GM12873 (cell line): ENCODE measurements at regions not wholly inside any gene's neighbourhood (a gene's known extent, or its start where the extent isn't known, plus 50 kb on each side); places are given as distances from the start of the nearest gene placed in this dataset.

ENCODE experiments used
- TF ChIP-seq, protein P1 (sequence below): IDR thresholded peaks from 2 replicates; pipeline ENCODE4 v1.5.1; 2012; ENCODE audit warnings: low read depth, mild to moderate bottlenecking, moderate library complexity, low read length, control low read depth; ENCODE audit not compliant: insufficient read depth; ENCODE audit errors: missing control alignments

DNA sequence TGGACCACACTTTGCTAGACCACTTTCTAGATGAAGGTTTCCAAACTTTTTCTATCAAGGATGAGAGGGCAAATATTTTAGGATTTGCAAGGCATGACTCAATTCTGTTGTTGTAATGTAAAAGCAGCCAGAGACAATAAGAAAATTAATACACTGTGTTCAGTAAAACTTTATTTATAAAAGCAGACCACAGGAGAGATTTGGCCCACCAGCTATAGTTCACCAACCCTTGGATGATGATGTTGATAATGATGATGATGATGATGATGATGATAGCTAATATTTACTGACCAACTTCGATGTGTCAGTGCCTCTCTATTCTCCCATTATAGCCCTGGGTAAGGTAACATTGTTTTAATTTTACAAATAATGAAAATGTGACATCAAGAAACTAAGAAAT is 156.5 kb downstream of the BTG1 start:
- TF ChIP-seq, protein P1, sequence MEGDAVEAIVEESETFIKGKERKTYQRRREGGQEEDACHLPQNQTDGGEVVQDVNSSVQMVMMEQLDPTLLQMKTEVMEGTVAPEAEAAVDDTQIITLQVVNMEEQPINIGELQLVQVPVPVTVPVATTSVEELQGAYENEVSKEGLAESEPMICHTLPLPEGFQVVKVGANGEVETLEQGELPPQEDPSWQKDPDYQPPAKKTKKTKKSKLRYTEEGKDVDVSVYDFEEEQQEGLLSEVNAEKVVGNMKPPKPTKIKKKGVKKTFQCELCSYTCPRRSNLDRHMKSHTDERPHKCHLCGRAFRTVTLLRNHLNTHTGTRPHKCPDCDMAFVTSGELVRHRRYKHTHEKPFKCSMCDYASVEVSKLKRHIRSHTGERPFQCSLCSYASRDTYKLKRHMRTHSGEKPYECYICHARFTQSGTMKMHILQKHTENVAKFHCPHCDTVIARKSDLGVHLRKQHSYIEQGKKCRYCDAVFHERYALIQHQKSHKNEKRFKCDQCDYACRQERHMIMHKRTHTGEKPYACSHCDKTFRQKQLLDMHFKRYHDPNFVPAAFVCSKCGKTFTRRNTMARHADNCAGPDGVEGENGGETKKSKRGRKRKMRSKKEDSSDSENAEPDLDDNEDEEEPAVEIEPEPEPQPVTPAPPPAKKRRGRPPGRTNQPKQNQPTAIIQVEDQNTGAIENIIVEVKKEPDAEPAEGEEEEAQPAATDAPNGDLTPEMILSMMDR, result no peak

DNA sequence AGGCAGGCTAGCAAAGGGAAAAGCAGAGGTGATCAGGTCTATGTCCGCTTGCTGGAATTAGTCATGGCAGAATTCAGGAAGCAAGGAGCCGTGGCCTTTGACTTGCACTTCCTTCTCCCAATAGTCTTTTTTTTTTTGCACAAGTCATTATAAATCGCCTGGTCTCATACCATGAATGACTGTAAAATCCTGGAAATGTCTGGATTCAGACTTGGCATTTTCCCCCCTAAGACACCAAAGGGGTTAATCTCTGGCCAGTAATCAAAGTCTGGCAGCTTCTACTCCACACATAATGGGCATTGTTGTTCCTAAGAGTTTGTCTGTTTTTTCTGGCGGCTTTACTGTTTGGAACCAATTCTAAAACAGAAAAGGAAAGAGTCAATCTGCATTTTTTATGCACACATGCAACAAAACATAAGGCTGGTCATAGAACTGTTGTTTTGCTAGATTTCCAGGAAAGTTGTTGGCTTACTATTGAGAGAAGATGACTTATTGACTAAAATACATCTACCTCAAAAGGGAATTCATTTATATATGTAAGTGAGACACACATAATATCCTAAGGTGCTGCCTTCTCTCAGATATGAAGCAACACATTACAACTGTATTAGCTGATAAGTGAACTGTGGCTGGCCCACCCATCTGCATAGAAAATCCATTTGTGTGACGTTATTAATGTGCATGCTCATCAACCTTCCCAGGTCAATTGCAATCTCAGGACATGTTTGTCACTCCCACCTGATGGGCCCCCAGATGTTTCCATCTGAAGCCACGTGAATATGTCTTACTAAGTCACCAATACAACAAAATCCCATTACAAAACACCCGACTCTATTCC is 157.3 kb downstream of the BTG1 start:
- TF ChIP-seq, protein P1, result no peak

DNA sequence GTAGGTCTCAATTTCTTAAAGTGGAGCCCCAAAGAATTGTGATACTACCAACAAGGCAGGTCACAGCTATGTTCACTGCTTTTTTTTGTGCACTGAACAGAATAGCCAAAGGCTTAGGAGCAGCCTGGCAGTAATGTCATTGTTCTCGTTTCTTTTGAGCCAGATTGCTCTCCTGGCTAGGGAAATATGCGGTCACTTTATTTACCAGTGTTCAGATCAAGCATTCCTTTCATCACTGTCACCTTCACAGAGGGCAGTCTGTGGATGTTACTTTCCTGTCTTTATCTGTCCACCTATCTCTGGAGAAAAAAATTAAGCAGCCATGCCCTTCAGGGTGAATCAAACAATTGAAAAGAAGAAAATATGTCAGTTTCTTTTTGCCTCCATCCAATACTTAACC is 159.6 kb downstream of the BTG1 start:
- TF ChIP-seq, protein P1, result no peak

DNA sequence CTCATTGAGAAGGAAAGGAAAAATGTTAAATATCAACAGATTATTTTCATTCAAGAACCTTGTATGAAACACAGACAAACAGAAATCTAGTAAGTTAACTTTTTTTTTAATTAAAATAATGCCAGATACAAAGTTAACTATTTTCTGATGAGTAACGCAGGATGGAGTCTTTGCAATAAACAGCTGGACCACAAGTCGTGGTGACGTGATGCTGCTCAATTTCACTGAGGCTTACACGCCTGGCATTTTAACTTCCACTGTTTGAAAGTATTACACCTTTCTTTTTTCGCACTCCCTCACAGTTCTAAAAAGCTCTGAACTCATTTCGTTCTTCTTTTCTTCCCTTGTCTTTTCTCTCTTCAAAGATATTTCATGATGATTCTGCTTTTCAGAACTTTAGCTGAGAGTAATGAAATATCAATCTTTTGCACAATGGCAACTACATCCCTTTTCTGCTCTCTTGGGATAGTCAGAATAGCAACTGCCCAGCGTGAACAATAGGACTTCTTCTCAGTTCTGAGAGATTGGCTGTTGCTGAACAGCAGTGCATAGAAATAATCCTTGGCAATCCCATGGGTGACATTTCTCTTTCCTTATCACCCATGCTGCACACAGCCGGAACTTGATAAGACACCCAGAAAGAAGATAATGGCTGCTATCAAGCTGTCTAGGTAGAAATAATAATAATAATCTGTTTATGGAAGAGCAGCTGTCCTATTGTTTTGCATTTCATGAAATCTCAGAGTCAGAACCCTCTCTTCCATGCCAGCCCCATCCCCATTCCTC is 160.5 kb downstream of the BTG1 start:
- TF ChIP-seq, protein P1, result no peak

DNA sequence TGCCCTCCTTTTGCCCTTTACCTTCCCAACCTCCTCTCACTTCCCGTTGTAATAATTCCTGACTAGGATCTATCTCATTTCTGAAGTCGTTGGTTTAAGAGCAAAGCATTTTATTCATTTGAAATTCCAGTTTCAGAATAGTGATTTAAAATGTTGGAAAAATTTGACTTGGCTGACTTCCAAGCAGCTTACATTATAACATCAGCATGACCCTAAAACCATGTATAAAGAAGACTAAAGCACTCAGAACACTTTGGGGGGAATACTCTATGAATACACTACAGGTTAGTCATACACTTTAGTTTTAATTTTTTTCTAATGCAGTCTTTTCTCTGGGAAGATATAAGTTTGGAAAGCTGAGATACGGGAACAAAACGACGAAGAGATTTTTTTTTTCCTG is 161.1 kb downstream of the BTG1 start:
- TF ChIP-seq, protein P1, result no peak

DNA sequence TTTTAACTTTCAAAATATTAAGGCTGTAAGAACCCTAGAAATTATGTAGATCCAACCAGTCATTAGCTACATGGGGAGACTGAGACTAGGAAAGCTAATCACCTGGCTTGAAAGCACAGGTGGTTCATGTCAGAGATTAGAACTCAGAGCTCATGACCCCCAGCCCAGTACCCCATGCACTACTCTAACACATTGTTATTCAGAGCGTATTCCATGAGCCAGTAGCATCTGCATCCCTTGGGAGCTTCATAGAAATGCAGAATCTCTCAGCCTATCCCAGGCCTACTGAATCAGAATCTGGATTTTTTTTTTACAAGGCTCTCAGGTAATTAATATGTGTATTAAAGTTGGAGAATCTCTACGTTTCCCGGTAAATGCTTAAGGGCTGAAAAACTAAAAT is 161.7 kb downstream of the BTG1 start:
- TF ChIP-seq, protein P1, result no peak

DNA sequence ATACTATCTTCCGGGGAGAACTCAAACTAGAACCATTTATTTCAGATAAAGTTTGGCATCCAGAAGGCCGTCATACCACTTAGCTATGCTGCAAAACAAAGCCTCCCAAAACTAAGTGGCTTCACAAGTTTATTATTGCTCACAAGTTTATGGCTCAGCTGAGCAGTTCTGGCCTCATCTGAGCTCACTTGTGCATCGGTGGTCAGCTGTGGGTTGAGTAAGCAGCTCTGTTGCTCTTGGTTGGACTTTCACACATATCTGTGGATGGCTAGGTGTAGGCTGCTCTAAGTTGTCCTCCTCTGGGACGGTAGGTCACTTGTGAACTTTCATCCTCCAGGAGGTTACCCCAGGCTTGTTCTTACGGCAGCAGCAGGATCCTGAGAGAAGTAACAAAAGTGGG is 162.7 kb downstream of the BTG1 start:
- TF ChIP-seq, protein P1, result no peak
